Astrocyte (in vitro differentiated cells and primary cell): ENCODE measurements at regions not wholly inside any gene's neighbourhood (a gene's known extent, or its start where the extent isn't known, plus 50 kb on each side); places are given as distances from the start of the nearest gene placed in this dataset.

Source experiments
- DNase-seq: peaks from one replicate; pipeline ENCODE4 v3.0.0-alpha.2; 2010; ENCODE audit warnings: low read depth
- FAIRE-seq: peaks from 2 replicates; lab custom pipeline; 2011; peaks lifted over from hg19 to GRCh38; lab: Jason Lieb, UNC
- H2AFZ ChIP-seq: 2 replicates; pipeline ENCODE4 v1.6.0; 2012; ENCODE audit warnings: low read depth, low read length, inconsistent platforms
- H3K27ac ChIP-seq: 2 replicates; pipeline ENCODE4 v1.5.1; 2011; ENCODE audit warnings: low read depth, low read length, inconsistent platforms
- H3K27me3 ChIP-seq: 2 replicates; pipeline ENCODE4 v1.6.0; 2011; ENCODE audit warnings: low read length, inconsistent platforms; ENCODE audit not compliant: insufficient read depth
- H3K36me3 ChIP-seq: 2 replicates; pipeline ENCODE4 v1.5.1; 2011; ENCODE audit warnings: low read length, inconsistent platforms; ENCODE audit not compliant: insufficient read depth
- H3K4me1 ChIP-seq: 2 replicates; pipeline ENCODE4 v1.5.1; 2011; ENCODE audit warnings: low read length, inconsistent platforms; ENCODE audit not compliant: insufficient read depth
- H3K4me2 ChIP-seq: 2 replicates; pipeline ENCODE4 v1.6.0; 2012; ENCODE audit warnings: low read length, inconsistent platforms
- H3K4me3 ChIP-seq: 2 replicates; pipeline ENCODE4 v1.5.1; 2011; ENCODE audit warnings: low read depth, mild to moderate bottlenecking, low read length, inconsistent platforms; ENCODE audit not compliant: insufficient read depth
- H3K79me2 ChIP-seq: 2 replicates; pipeline ENCODE4 v1.6.0; 2012; ENCODE audit warnings: mild to moderate bottlenecking, low read length, inconsistent platforms; ENCODE audit not compliant: insufficient read depth
- H3K9ac ChIP-seq: 2 replicates; pipeline ENCODE4 v1.6.0; 2012; ENCODE audit warnings: mild to moderate bottlenecking, low read length, inconsistent platforms
- H3K9me3 ChIP-seq: 2 replicates; pipeline ENCODE4 v1.5.1; 2012; ENCODE audit warnings: low read depth, mild to moderate bottlenecking, low read length, inconsistent platforms; ENCODE audit not compliant: insufficient read depth
- H4K20me1 ChIP-seq: 2 replicates; pipeline ENCODE4 v1.6.0; 2012; ENCODE audit warnings: low read length, inconsistent platforms; ENCODE audit not compliant: insufficient read depth
- H3K27ac Mint-ChIP-seq: one replicate; pipeline ENCODE4 v1.8.0; 2021; ENCODE audit warnings: mild to moderate bottlenecking, mixed read lengths; ENCODE audit not compliant: unreplicated experiment
- H3K27me3 Mint-ChIP-seq: one replicate; pipeline ENCODE4 v1.8.0; 2021; ENCODE audit warnings: low read depth, mixed read lengths; ENCODE audit not compliant: unreplicated experiment
- H3K36me3 Mint-ChIP-seq: one replicate; pipeline ENCODE4 v1.8.0; 2021; ENCODE audit warnings: low read depth, mixed read lengths; ENCODE audit not compliant: unreplicated experiment
- H3K4me1 Mint-ChIP-seq: one replicate; pipeline ENCODE4 v1.8.0; 2021; ENCODE audit warnings: low read depth, mixed read lengths; ENCODE audit not compliant: unreplicated experiment
- H3K4me3 Mint-ChIP-seq: one replicate; pipeline ENCODE4 v1.8.0; 2021; ENCODE audit warnings: mild to moderate bottlenecking, moderate library complexity, mixed read lengths; ENCODE audit not compliant: unreplicated experiment
- H3K9me3 Mint-ChIP-seq: one replicate; pipeline ENCODE4 v1.8.0; 2021; ENCODE audit warnings: mild to moderate bottlenecking, mixed read lengths; ENCODE audit not compliant: unreplicated experiment
- EZH2 ChIP-seq: IDR thresholded peaks from 2 replicates; pipeline ENCODE4 v1.6.1; 2012; ENCODE audit warnings: mild to moderate bottlenecking, low read length, inconsistent platforms; ENCODE audit not compliant: insufficient read depth
- TF ChIP-seq, protein P1 (sequence below): IDR thresholded peaks from 2 replicates; pipeline ENCODE4 v1.5.1; 2011; ENCODE audit warnings: low read depth, mild to moderate bottlenecking, inconsistent platforms, low read length, moderate library complexity; ENCODE audit not compliant: insufficient read depth

DNA sequence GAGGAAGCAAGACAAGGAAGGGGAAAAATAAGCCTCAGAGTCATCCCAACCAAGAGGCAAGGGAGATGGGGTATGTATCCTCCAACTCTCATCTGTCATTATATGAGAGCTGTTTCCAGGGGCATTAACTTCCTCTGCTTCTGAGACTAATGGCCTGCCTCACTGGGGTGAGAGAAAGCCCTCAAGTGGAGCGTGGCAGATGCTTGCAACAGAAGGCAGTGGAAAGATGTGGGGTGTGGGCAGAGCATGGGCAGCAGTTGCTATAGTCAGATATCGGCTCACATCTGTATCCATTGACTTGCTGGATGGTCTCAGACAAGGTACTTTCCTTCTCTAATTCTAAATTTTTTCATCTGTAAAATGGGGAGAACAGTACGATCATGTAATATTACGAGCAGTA, 81.7 kb upstream of the PLCL2 start:
- H3K27me3 Mint-ChIP-seq: no peaks in the 10 kb centered on the region
- no peak overlapping the region for H3K4me3 Mint-ChIP-seq
- Histone ChIP-seq H4K20me1 (no peaks in the 10 kb centered on the region), H3K36me3 (no peaks in the 10 kb centered on the region), H3K9ac (no peak overlapping the region), H3K4me1 (no peaks in the 10 kb centered on the region), H3K9me3 (no peaks in the 10 kb centered on the region), H3K4me3 (no peak overlapping the region), H3K79me2 (no peaks in the 10 kb centered on the region), H3K27me3 (no peaks in the 10 kb centered on the region), H3K27ac (no peak overlapping the region), H2AFZ (no peak overlapping the region), H3K4me2 (no peak overlapping the region)
- no peak overlapping the region for H3K27ac Mint-ChIP-seq
- peaks cover 6% of the 10 kb centered on the region for H3K9me3 Mint-ChIP-seq
- no peak for DNase-seq
- no peaks in the 10 kb centered on the region for H3K36me3 Mint-ChIP-seq
- no peak for FAIRE-seq
- peaks cover 6% of the 10 kb centered on the region for H3K4me1 Mint-ChIP-seq
- no peak for TF ChIP-seq EZH2
- TF ChIP-seq, protein P1, sequence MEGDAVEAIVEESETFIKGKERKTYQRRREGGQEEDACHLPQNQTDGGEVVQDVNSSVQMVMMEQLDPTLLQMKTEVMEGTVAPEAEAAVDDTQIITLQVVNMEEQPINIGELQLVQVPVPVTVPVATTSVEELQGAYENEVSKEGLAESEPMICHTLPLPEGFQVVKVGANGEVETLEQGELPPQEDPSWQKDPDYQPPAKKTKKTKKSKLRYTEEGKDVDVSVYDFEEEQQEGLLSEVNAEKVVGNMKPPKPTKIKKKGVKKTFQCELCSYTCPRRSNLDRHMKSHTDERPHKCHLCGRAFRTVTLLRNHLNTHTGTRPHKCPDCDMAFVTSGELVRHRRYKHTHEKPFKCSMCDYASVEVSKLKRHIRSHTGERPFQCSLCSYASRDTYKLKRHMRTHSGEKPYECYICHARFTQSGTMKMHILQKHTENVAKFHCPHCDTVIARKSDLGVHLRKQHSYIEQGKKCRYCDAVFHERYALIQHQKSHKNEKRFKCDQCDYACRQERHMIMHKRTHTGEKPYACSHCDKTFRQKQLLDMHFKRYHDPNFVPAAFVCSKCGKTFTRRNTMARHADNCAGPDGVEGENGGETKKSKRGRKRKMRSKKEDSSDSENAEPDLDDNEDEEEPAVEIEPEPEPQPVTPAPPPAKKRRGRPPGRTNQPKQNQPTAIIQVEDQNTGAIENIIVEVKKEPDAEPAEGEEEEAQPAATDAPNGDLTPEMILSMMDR: no peak

DNA sequence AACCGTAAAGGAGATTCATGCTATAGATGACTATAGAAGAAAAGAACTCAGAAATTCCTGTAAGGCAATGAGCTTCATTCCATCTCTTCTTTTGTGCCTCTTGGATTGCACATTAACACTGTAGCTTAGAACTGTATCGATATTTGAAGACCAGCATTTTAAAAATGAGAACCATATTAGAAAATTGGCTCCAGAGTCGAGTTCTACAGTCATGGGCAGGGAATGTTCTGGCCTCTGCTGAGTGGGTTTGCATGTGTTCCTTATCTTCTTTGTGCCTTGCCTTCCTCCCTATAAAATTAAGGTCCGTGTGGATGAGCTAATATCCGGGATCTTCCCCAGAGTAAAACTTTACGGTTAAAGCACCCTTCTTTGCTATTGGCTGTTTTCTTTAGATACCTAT, 77.4 kb upstream of the PLCL2 start:
- Mint-ChIP-seq H3K36me3 (no peaks in the 10 kb centered on the region), H3K4me1 (no peaks in the 10 kb centered on the region), H3K27ac (no peak overlapping the region), H3K27me3 (peaks cover 4% of the 10 kb centered on the region), H3K9me3 (peaks cover 5% of the 10 kb centered on the region), H3K4me3 (no peak overlapping the region)
- Histone ChIP-seq H4K20me1 (no peaks in the 10 kb centered on the region), H3K36me3 (no peaks in the 10 kb centered on the region), H3K9me3 (no peaks in the 10 kb centered on the region), H3K27ac (no peak overlapping the region), H2AFZ (no peak overlapping the region), H3K79me2 (no peaks in the 10 kb centered on the region), H3K27me3 (no peaks in the 10 kb centered on the region), H3K4me1 (no peaks in the 10 kb centered on the region), H3K4me2 (no peak overlapping the region), H3K4me3 (no peak overlapping the region), H3K9ac (no peak overlapping the region)
- FAIRE-seq (no peak), DNase-seq (no peak)
- TF ChIP-seq, protein P1: no peak
- TF ChIP-seq EZH2: no peak

DNA sequence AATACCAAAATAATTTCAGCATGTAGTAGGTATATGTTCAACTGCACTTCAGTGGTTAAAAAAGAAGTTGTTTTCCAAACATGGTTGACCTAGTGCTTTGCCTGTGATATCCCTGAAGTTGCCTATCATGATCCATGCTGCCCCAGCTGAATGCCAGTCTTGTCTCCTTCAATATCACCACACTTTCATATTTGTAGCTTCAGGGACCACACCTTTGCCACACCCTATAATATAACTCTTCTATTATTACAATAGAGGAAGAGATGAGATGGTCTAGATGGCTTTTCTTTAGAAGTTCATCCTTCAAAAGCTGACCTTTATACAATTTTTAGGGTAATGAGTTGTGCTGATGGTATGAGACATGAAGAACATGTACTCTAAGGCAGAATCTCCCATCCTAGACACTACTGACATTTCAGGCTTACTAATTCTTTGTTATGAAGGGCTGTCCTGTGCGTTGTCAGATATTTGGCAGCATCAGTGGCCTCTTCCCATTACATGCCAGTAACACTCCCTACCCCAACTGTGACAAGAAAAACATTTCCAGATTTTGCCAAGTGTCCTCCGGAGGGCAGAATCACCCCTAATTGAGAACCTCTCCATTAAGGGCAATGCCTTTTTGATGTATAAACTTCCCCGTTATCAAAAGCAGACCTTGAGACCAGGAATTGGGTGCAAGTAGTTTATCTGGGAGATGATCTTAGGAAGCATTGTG, 76.2 kb upstream of the PLCL2 start:
- Mint-ChIP-seq H3K9me3 (no peaks in the 10 kb centered on the region), H3K4me1 (no peaks in the 10 kb centered on the region), H3K27me3 (peaks cover 4% of the 10 kb centered on the region), H3K4me3 (no peak overlapping the region), H3K27ac (no peak overlapping the region), H3K36me3 (no peaks in the 10 kb centered on the region)
- H3K27ac ChIP-seq: no peak overlapping the region
- no peaks in the 10 kb centered on the region for H3K27me3 ChIP-seq
- no peak overlapping the region for H3K4me2 ChIP-seq
- H3K9me3 ChIP-seq: no peaks in the 10 kb centered on the region
- TF ChIP-seq, protein P1: no peak
- no peak for TF ChIP-seq EZH2
- H3K4me3 ChIP-seq: no peak overlapping the region
- H3K4me1 ChIP-seq: no peaks in the 10 kb centered on the region
- H3K36me3 ChIP-seq: no peaks in the 10 kb centered on the region
- DNase-seq: no peak
- no peak overlapping the region for H3K9ac ChIP-seq
- no peak overlapping the region for H2AFZ ChIP-seq
- no peaks in the 10 kb centered on the region for H4K20me1 ChIP-seq
- H3K79me2 ChIP-seq: no peaks in the 10 kb centered on the region
- no peak for FAIRE-seq
